ENCODE measurements at regions not wholly inside any gene's neighbourhood (a gene's known extent, or its start where the extent isn't known, plus 50 kb on each side); places are given as distances from the start of the nearest gene placed in this dataset.

DNA sequence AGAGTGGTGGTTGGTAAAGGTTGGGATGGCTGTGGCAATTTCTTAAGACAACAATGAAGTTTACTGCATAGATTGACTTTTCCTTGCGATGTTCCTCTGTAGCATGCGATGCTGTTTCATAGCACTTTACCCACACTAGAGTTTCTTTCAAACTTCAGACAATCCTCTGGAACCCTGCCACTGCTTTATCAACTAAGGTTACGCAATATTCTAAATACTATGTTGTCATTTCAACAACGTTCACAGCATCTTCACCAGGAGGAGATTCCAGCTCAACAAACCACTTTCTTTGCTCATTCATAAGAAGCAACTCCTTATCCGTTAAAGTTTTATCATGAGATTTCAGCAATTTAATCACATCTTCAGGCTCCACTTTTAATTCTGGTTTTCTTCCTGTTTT lies 161.2 kb upstream of the NRSN1 start:
- Histone ChIP-seq H3K4me2 (ENCODE audit: extremely low read depth, insufficient read depth, low read length) (no peak overlapping the region), H3K9ac (ENCODE audit: insufficient read depth, low read length) (no peak overlapping the region), H3K4me3 (replicated peaks in 1 of 4; ENCODE audit: control extremely low read depth in 1 of 4, insufficient read depth in 1 of 4, low read depth in 3 of 4, low read length in 4 of 4) (no peak overlapping the region), H4K20me1 (ENCODE audit: control insufficient read depth, extremely low read depth, insufficient read depth, low read length) (no peaks in the 10 kb centered on the region), H2AFZ (ENCODE audit: low read length) (no peak overlapping the region), H3K79me2 (ENCODE audit: control insufficient read depth, insufficient read depth, low read length) (no peaks in the 10 kb centered on the region), H3K36me3 (ENCODE audit: control insufficient read depth, insufficient read depth, low read length) (no peaks in the 10 kb centered on the region), H3K27me3 (ENCODE audit: control insufficient read depth, insufficient read depth, low read length) (no peaks in the 10 kb centered on the region), H3K27ac (ENCODE audit: insufficient read depth, low read length) (no peak overlapping the region), H3K4me1 (ENCODE audit: control insufficient read depth, extremely low read depth, insufficient read depth, low read length) (no peaks in the 10 kb centered on the region), H3K9me3 (ENCODE audit: control insufficient read depth, insufficient read depth, low read depth, low read length) (no peaks in the 10 kb centered on the region)
- TF ChIP-seq, protein P1, sequence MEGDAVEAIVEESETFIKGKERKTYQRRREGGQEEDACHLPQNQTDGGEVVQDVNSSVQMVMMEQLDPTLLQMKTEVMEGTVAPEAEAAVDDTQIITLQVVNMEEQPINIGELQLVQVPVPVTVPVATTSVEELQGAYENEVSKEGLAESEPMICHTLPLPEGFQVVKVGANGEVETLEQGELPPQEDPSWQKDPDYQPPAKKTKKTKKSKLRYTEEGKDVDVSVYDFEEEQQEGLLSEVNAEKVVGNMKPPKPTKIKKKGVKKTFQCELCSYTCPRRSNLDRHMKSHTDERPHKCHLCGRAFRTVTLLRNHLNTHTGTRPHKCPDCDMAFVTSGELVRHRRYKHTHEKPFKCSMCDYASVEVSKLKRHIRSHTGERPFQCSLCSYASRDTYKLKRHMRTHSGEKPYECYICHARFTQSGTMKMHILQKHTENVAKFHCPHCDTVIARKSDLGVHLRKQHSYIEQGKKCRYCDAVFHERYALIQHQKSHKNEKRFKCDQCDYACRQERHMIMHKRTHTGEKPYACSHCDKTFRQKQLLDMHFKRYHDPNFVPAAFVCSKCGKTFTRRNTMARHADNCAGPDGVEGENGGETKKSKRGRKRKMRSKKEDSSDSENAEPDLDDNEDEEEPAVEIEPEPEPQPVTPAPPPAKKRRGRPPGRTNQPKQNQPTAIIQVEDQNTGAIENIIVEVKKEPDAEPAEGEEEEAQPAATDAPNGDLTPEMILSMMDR (conservative IDR thresholded peaks at IDR 0.05 in 1 of 2, IDR thresholded peaks at IDR 0.05 in 1 of 2; ENCODE audit: low read depth in 1 of 2, low read length in 2 of 2), result no peak
- no peak for TF ChIP-seq EZH2 (IDR thresholded peaks at IDR 0.05; ENCODE audit: low read length, missing control alignments)
- DNase-seq (ENCODE audit: low read depth in 2 of 2), result no peak

DNA sequence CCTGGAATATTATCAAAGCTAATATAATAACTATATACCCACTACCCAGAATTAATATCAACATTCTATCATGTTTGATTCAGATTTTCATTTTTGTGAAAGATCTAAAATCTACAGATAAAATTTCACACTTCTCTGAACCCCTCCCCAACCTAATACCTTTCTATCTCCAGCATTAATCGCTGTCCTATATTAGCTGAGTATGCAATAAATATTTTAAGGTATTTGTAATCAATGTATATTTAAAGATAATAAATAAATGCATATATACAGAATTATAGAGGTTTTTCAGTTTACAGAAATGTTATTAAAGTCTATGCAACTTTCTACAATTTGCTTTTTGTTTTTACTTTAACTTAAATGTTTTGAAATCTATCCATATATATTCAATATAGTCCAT lies 156.7 kb upstream of the NRSN1 start:
- Histone ChIP-seq H3K79me2 (ENCODE audit: control insufficient read depth, insufficient read depth, low read length) (no peaks in the 10 kb centered on the region), H3K4me2 (ENCODE audit: extremely low read depth, insufficient read depth, low read length) (no peak overlapping the region), H2AFZ (ENCODE audit: low read length) (no peak overlapping the region), H3K27me3 (ENCODE audit: control insufficient read depth, insufficient read depth, low read length) (no peaks in the 10 kb centered on the region), H3K9ac (ENCODE audit: insufficient read depth, low read length) (no peak overlapping the region), H3K36me3 (ENCODE audit: control insufficient read depth, insufficient read depth, low read length) (no peaks in the 10 kb centered on the region), H3K4me3 (replicated peaks in 1 of 4; ENCODE audit: control extremely low read depth in 1 of 4, insufficient read depth in 1 of 4, low read depth in 3 of 4, low read length in 4 of 4) (no peak overlapping the region), H3K9me3 (ENCODE audit: control insufficient read depth, insufficient read depth, low read depth, low read length) (no peaks in the 10 kb centered on the region), H4K20me1 (ENCODE audit: control insufficient read depth, extremely low read depth, insufficient read depth, low read length) (no peaks in the 10 kb centered on the region), H3K27ac (ENCODE audit: insufficient read depth, low read length) (no peak overlapping the region), H3K4me1 (ENCODE audit: control insufficient read depth, extremely low read depth, insufficient read depth, low read length) (no peaks in the 10 kb centered on the region)
- no peak for TF ChIP-seq EZH2 (IDR thresholded peaks at IDR 0.05; ENCODE audit: low read length, missing control alignments)
- TF ChIP-seq, protein P1 (conservative IDR thresholded peaks at IDR 0.05 in 1 of 2, IDR thresholded peaks at IDR 0.05 in 1 of 2; ENCODE audit: low read depth in 1 of 2, low read length in 2 of 2), result no peak
- DNase-seq (ENCODE audit: low read depth in 2 of 2), result no peak

DNA sequence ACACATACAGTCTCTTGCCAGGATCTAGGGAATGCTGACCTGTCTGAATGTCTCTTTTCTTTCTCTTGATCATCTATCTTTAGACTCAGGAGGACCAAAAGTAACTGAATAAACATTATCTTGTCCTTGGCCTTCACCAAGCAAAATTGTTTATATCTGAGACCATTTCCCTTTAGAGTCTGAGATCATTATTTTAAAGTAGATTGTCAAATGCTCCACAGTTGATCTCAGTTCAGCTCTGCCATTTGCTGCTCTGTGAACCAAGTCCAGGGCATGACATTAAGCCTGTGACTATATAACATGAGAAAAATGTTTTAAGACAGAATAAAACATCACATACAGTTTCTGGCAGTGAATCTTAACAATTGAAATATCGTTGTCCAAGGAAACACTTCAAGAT lies 148.3 kb upstream of the NRSN1 start:
- Histone ChIP-seq H3K4me1 (ENCODE audit: control insufficient read depth, extremely low read depth, insufficient read depth, low read length) (no peaks in the 10 kb centered on the region), H3K9ac (ENCODE audit: insufficient read depth, low read length) (no peak overlapping the region), H3K9me3 (ENCODE audit: control insufficient read depth, insufficient read depth, low read depth, low read length) (no peaks in the 10 kb centered on the region), H3K79me2 (ENCODE audit: control insufficient read depth, insufficient read depth, low read length) (no peaks in the 10 kb centered on the region), H3K36me3 (ENCODE audit: control insufficient read depth, insufficient read depth, low read length) (no peaks in the 10 kb centered on the region), H3K27me3 (ENCODE audit: control insufficient read depth, insufficient read depth, low read length) (no peaks in the 10 kb centered on the region), H3K4me3 (replicated peaks in 1 of 4; ENCODE audit: control extremely low read depth in 1 of 4, insufficient read depth in 1 of 4, low read depth in 3 of 4, low read length in 4 of 4) (no peak overlapping the region), H2AFZ (ENCODE audit: low read length) (no peak overlapping the region), H3K4me2 (ENCODE audit: extremely low read depth, insufficient read depth, low read length) (no peak overlapping the region), H4K20me1 (ENCODE audit: control insufficient read depth, extremely low read depth, insufficient read depth, low read length) (no peaks in the 10 kb centered on the region), H3K27ac (ENCODE audit: insufficient read depth, low read length) (no peak overlapping the region)
- peak in 1 of 2 donors; percentile 1 for DNase-seq (ENCODE audit: low read depth in 2 of 2)
- no peak for TF ChIP-seq EZH2 (IDR thresholded peaks at IDR 0.05; ENCODE audit: low read length, missing control alignments)
- TF ChIP-seq, protein P1 (conservative IDR thresholded peaks at IDR 0.05 in 1 of 2, IDR thresholded peaks at IDR 0.05 in 1 of 2; ENCODE audit: low read depth in 1 of 2, low read length in 2 of 2), result no peak
